Stimulated activated CD4-positive, alpha-beta T cell treated with anti-CD3 and anti-CD28 coated beads, Interleukin-1b, Interleukin-23, amount 100 ng/mL, for 4 hours (primary cell): ENCODE measurements at regions not wholly inside any gene's neighbourhood (a gene's known extent, or its start where the extent isn't known, plus 50 kb on each side); places are given as distances from the start of the nearest gene placed in this dataset.

ENCODE experiments used
- DNase-seq, 2 donors: peaks; one replicate each; pipeline ENCODE4 v3.0.0-alpha.2; 2020; ENCODE audit warnings: low read depth in 2 of 2

GRCh38 chr1:201686714-201687455 lies 142.1 kb upstream of the IPO9 start:
- no peak for DNase-seq

- DNase-seq, result no peak
Observed at GRCh38 chr1:201688514-201688913, 140.4 kb upstream of the IPO9 start.

GRCh38 chr1:201689647-201690046 lies 139.3 kb upstream of the IPO9 start:
- DNase-seq, result no peak

GRCh38 chr1:201690528-201690927 lies 138.4 kb upstream of the IPO9 start:
- no peak for DNase-seq

GRCh38 chr1:201691716-201692554 lies 137.0 kb upstream of the IPO9 start:
- no peak for DNase-seq

- no peak for DNase-seq
Observed at GRCh38 chr1:201692555-201693394, 136.2 kb upstream of the IPO9 start.

GRCh38 chr1:201693890-201694607 lies 134.9 kb upstream of the IPO9 start:
- no peak for DNase-seq

- DNase-seq, result no peak
Observed at GRCh38 chr1:201694608-201695335, 134.2 kb upstream of the IPO9 start.

- DNase-seq, result no peak
Observed at GRCh38 chr1:201695607-201696006, 133.3 kb upstream of the IPO9 start.

GRCh38 chr1:201696217-201696761 lies 132.7 kb upstream of the IPO9 start:
- no peak for DNase-seq

GRCh38 chr1:201697174-201697573 lies 131.8 kb upstream of the IPO9 start:
- no peak for DNase-seq

GRCh38 chr1:201701831-201702230 lies 127.1 kb upstream of the IPO9 start:
- no peak for DNase-seq

GRCh38 chr1:201702936-201703335 lies 126.0 kb upstream of the IPO9 start:
- no peak for DNase-seq

- peak; percentile 32 to 53 for DNase-seq
Observed at GRCh38 chr1:201703621-201704438, 125.1 kb upstream of the IPO9 start.

- DNase-seq, result no peak
Observed at GRCh38 chr1:201704439-201704792, 124.5 kb upstream of the IPO9 start.

- no peak for DNase-seq
Observed at GRCh38 chr1:201705389-201705788, 123.6 kb upstream of the IPO9 start.

GRCh38 chr1:201706109-201706508 lies 122.8 kb upstream of the IPO9 start:
- DNase-seq, result no peak

- DNase-seq, result no peak
Observed at GRCh38 chr1:201707027-201707426, 121.9 kb upstream of the IPO9 start.

GRCh38 chr1:201707656-201708055 lies 121.3 kb upstream of the IPO9 start:
- DNase-seq, result no peak

- DNase-seq, result no peak
Observed at GRCh38 chr1:201708085-201708512, 120.9 kb upstream of the IPO9 start.
